ENCODE measurements at regions not wholly inside any gene's neighbourhood (a gene's known extent, or its start where the extent isn't known, plus 50 kb on each side); places are given as distances from the start of the nearest gene placed in this dataset.

- Histone ChIP-seq H3K4me1 (no peaks in the 10 kb centered on the region), H3K27ac (replicated peaks) (no peak overlapping the region), H3K9me3 (replicated peaks) (no peaks in the 10 kb centered on the region), H3K36me3 (no peaks in the 10 kb centered on the region), H3K4me3 (no peak overlapping the region), H3K27me3 (ENCODE audit: low read depth) (peaks cover 8% of the 10 kb centered on the region)
- TF ChIP-seq CTCF (IDR thresholded peaks at IDR 0.05; ENCODE audit: borderline replicate concordance), result no peak
- DNase-seq, result no peak
- intact Hi-C loops (cut with micrococcal nuclease), result no loop called here
These were observed 402.4 kb upstream of the ADARB2 start for GRCh38 chr10:2139746-2140145.

- no peaks in the 10 kb centered on the region for H3K4me1 ChIP-seq
- no peak for TF ChIP-seq CTCF (IDR thresholded peaks at IDR 0.05; ENCODE audit: borderline replicate concordance)
- intact Hi-C loops (cut with micrococcal nuclease), result no loop called here
- no peak overlapping the region for H3K27ac ChIP-seq (replicated peaks)
- no peaks in the 10 kb centered on the region for H3K36me3 ChIP-seq
- peaks cover 8% of the 10 kb centered on the region for H3K27me3 ChIP-seq (ENCODE audit: low read depth)
- peaks cover 5% of the 10 kb centered on the region for H3K9me3 ChIP-seq (replicated peaks)
- DNase-seq, result no peak
- no peak overlapping the region for H3K4me3 ChIP-seq
These were observed 400.3 kb upstream of the ADARB2 start for GRCh38 chr10:2137549-2138174.

- intact Hi-C loops (cut with micrococcal nuclease), result no loop called here
- Histone ChIP-seq H3K4me3 (no peak overlapping the region), H3K27ac (replicated peaks) (no peak overlapping the region), H3K27me3 (ENCODE audit: low read depth) (no peaks in the 10 kb centered on the region), H3K36me3 (no peaks in the 10 kb centered on the region), H3K9me3 (replicated peaks) (peaks cover 7% of the 10 kb centered on the region), H3K4me1 (no peaks in the 10 kb centered on the region)
- TF ChIP-seq CTCF (IDR thresholded peaks at IDR 0.05; ENCODE audit: borderline replicate concordance), result no peak
- DNase-seq, result no peak
These were observed 393.5 kb upstream of the ADARB2 start for GRCh38 chr10:2130705-2131305.

GRCh38 chr10:2128991-2129390 lies 391.7 kb upstream of the ADARB2 start:
- H3K27ac ChIP-seq (replicated peaks), result no peak overlapping the region
- no peaks in the 10 kb centered on the region for H3K27me3 ChIP-seq (ENCODE audit: low read depth)
- no peak for TF ChIP-seq CTCF (IDR thresholded peaks at IDR 0.05; ENCODE audit: borderline replicate concordance)
- no peak overlapping the region for H3K4me3 ChIP-seq
- no peaks in the 10 kb centered on the region for H3K4me1 ChIP-seq
- intact Hi-C loops (cut with micrococcal nuclease), result no loop called here
- no peak for DNase-seq
- H3K36me3 ChIP-seq, result no peaks in the 10 kb centered on the region
- peaks cover 7% of the 10 kb centered on the region for H3K9me3 ChIP-seq (replicated peaks)

GRCh38 chr10:2124135-2124534 lies 386.8 kb upstream of the ADARB2 start:
- H3K27me3 ChIP-seq (ENCODE audit: low read depth), result no peaks in the 10 kb centered on the region
- no peak for TF ChIP-seq CTCF (IDR thresholded peaks at IDR 0.05; ENCODE audit: borderline replicate concordance)
- no peak overlapping the region for H3K4me3 ChIP-seq
- intact Hi-C loops (cut with micrococcal nuclease), result no loop called here
- no peaks in the 10 kb centered on the region for H3K36me3 ChIP-seq
- H3K27ac ChIP-seq (replicated peaks), result no peak overlapping the region
- no peaks in the 10 kb centered on the region for H3K4me1 ChIP-seq
- H3K9me3 ChIP-seq (replicated peaks), result no peaks in the 10 kb centered on the region
- no peak for DNase-seq

All from left ventricle myocardium inferior (tissue), 1 donor.